ENCODE measurements at regions not wholly inside any gene's neighbourhood (a gene's known extent, or its start where the extent isn't known, plus 50 kb on each side); places are given as distances from the start of the nearest gene placed in this dataset.

GRCh38 chr1:182183606-182184005, 122.1 kb upstream of the ZNF648 start:
- H3K9me3 ChIP-seq, result no peaks in the 10 kb centered on the region
- no peak overlapping the region for H3K4me3 ChIP-seq
- H3K36me3 ChIP-seq, result no peaks in the 10 kb centered on the region
- H3K4me1 ChIP-seq, result peaks cover 0 to 23% (median 0%) of the 10 kb centered on the region in 12 donors
- no peak for DNase-seq
- no peak for TF ChIP-seq POLR2A (IDR thresholded peaks at IDR 0.05)
- no peak for TF ChIP-seq CTCF (IDR thresholded peaks at IDR 0.05)
- no peak overlapping the region for H3K27ac ChIP-seq
- WGBS, 4 donors, result 65 to 67% (median 65%) methylated on average over 3 of the region's 3 CpGs
- intact Hi-C loops (cut with DNase I), result no loop called here
- no peaks in the 10 kb centered on the region for H3K27me3 ChIP-seq
- no peak for ATAC-seq

- no peak overlapping the region for H3K4me3 ChIP-seq
- intact Hi-C loops (cut with DNase I), result no loop called here
- no peak overlapping the region for H3K27ac ChIP-seq
- TF ChIP-seq CTCF (IDR thresholded peaks at IDR 0.05) (no peak), POLR2A (IDR thresholded peaks at IDR 0.05) (no peak)
- H3K27me3 ChIP-seq, result no peaks in the 10 kb centered on the region
- H3K9me3 ChIP-seq, result no peaks in the 10 kb centered on the region
- H3K36me3 ChIP-seq, result no peaks in the 10 kb centered on the region
- ATAC-seq, result no peak
- peaks cover 0 to 23% (median 0%) of the 10 kb centered on the region in 12 donors for H3K4me1 ChIP-seq
- DNase-seq, result no peak
These were observed 120.8 kb upstream of the ZNF648 start for GRCh38 chr1:182182311-182182710.

GRCh38 chr1:182181167-182181572, 119.7 kb upstream of the ZNF648 start:
- Histone ChIP-seq H3K4me3 (no peak overlapping the region), H3K9me3 (no peaks in the 10 kb centered on the region), H3K4me1 (peaks cover 0 to 23% (median 0%) of the 10 kb centered on the region in 12 donors), H3K27me3 (no peaks in the 10 kb centered on the region), H3K36me3 (no peaks in the 10 kb centered on the region), H3K27ac (no peak overlapping the region)
- DNase-seq, result no peak
- TF ChIP-seq POLR2A (IDR thresholded peaks at IDR 0.05), result no peak
- TF ChIP-seq CTCF (IDR thresholded peaks at IDR 0.05), result no peak
- no peak for ATAC-seq
- 78 to 88% (median 84%) methylated on average over 3 of the region's 3 CpGs for WGBS, 4 donors
- intact Hi-C loops (cut with DNase I), result no loop called here

- Histone ChIP-seq H3K36me3 (no peaks in the 10 kb centered on the region), H3K4me1 (peaks cover 0 to 38% (median 9%) of the 10 kb centered on the region in 12 donors), H3K27ac (peak overlapping the region in 1 of 12 donors; percentile 29), H3K9me3 (no peaks in the 10 kb centered on the region), H3K4me3 (no peak overlapping the region), H3K27me3 (no peaks in the 10 kb centered on the region)
- intact Hi-C loops (cut with DNase I), result no loop called here
- TF ChIP-seq CTCF (IDR thresholded peaks at IDR 0.05) (no peak), POLR2A (IDR thresholded peaks at IDR 0.05) (no peak)
- DNase-seq (no peak), ATAC-seq (peak in 2 of 4 donors; percentile 31 to 41)
- 77 to 92% (median 79%) methylated on average over 4 of the region's 4 CpGs for WGBS, 4 donors
These were observed 113.9 kb upstream of the ZNF648 start for GRCh38 chr1:182175361-182175931.

Data from heart left ventricle (tissue), 16 donors.